HEK293T (cell line): ENCODE measurements at regions not wholly inside any gene's neighbourhood (a gene's known extent, or its start where the extent isn't known, plus 50 kb on each side); places are given as distances from the start of the nearest gene placed in this dataset.

Experiments
- ARNT ChIP-seq: fragments of 450-650 bp; IDR thresholded peaks from 2 replicates; pipeline ENCODE4 v1.6.1; 2017; ENCODE audit warnings: mild to moderate bottlenecking
- BHLHE40 ChIP-seq: fragments of 450-650 bp; IDR thresholded peaks from 2 replicates; pipeline ENCODE4 v1.6.1; 2016; ENCODE audit warnings: mild to moderate bottlenecking, moderate library complexity, borderline replicate concordance
- FOXK2 ChIP-seq: fragments of 450-650 bp; IDR thresholded peaks from 2 replicates; pipeline ENCODE4 v1.6.1; 2016; ENCODE audit warnings: mild to moderate bottlenecking
- FOXM1 ChIP-seq: fragments of 450-650 bp; IDR thresholded peaks from 2 replicates; pipeline ENCODE4 v1.6.1; 2017; ENCODE audit warnings: mild to moderate bottlenecking, borderline replicate concordance
- HDGF ChIP-seq: fragments of 450-650 bp; IDR thresholded peaks from 2 replicates; pipeline ENCODE4 v1.6.1; 2017; ENCODE audit warnings: antibody characterized with exemption, borderline replicate concordance
- LEF1 ChIP-seq: fragments of 450-650 bp; IDR thresholded peaks from 2 replicates; pipeline ENCODE4 v1.6.1; 2017; ENCODE audit warnings: mild to moderate bottlenecking, borderline replicate concordance
- NFRKB ChIP-seq: fragments of 450-650 bp; IDR thresholded peaks from 2 replicates; pipeline ENCODE4 v1.6.1; 2016; ENCODE audit warnings: mild to moderate bottlenecking, moderate library complexity
- PKNOX1 ChIP-seq: fragments of 450-650 bp; IDR thresholded peaks from 2 replicates; pipeline ENCODE4 v1.6.1; 2016
- SP1 ChIP-seq: fragments of 450-650 bp; IDR thresholded peaks from 2 replicates; pipeline ENCODE4 v1.6.1; 2017
- SUZ12 ChIP-seq: fragments of 450-650 bp; IDR thresholded peaks from 2 replicates; pipeline ENCODE4 v1.6.1; 2016; ENCODE audit warnings: mild to moderate bottlenecking
- TARDBP ChIP-seq: fragments of 450-650 bp; IDR thresholded peaks from 2 replicates; pipeline ENCODE4 v1.6.1; 2016
- ZNF384 ChIP-seq: fragments of 450-650 bp; IDR thresholded peaks from 2 replicates; pipeline ENCODE4 v1.6.1; 2016

DNA sequence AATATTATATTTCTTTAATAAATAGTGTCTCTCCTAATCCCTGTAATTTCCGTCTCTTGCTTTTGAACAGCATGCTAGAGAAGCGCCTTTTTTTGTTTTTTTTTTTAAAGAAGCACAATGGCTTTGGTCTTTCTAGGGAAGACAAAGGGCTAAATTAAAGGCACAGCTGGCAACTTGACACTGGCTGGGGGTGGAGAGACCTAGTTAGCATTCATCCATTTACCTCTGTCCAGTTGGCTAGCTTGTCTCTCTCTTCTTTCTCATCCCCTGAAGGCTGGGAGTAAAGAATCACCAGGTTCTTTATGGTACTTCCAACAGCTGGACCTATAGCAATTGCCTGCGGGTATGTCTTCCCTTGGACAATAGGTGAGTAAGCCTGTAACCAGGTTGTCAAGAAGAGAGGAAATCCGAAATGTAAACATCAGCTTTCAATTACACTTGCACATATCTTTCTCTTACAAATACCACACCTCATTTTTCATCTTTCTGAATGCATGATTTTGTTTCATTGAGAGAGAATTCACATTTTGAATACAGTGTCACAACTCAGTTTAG is 178.4 kb upstream of the GPR101 start:
- no peak for TF ChIP-seq ARNT
- TF ChIP-seq PKNOX1: no peak
- TF ChIP-seq HDGF: no peak
- no peak for TF ChIP-seq SP1
- TF ChIP-seq NFRKB: no peak
- TF ChIP-seq SUZ12: no peak
- no peak for TF ChIP-seq FOXK2
- TF ChIP-seq ZNF384: no peak
- no peak for TF ChIP-seq FOXM1
- TF ChIP-seq LEF1: no peak
- no peak for TF ChIP-seq TARDBP
- no peak for TF ChIP-seq BHLHE40
